Choroid plexus epithelial cell (primary cell): ENCODE measurements at regions not wholly inside any gene's neighbourhood (a gene's known extent, or its start where the extent isn't known, plus 50 kb on each side); places are given as distances from the start of the nearest gene placed in this dataset.
A peak's percentile ranks its signal among the peaks of the same experiment; 100 is the strongest.

Source experiments
- DNase-seq: peaks from one replicate; pipeline ENCODE4 v3.0.0-alpha.2; 2010; ENCODE audit warnings: low read depth
- H3K4me3 ChIP-seq: 2 replicates; pipeline ENCODE4 v1.5.1; 2011; ENCODE audit warnings: low read depth, mild to moderate bottlenecking, control low read depth, low read length, moderate library complexity
- TF ChIP-seq, protein P1 (sequence below): conservative IDR thresholded peaks from 2 replicates; pipeline ENCODE4 v1.5.1; 2011; ENCODE audit warnings: low read depth, mild to moderate bottlenecking, control low read depth, inconsistent platforms, low read length, moderate library complexity

DNA sequence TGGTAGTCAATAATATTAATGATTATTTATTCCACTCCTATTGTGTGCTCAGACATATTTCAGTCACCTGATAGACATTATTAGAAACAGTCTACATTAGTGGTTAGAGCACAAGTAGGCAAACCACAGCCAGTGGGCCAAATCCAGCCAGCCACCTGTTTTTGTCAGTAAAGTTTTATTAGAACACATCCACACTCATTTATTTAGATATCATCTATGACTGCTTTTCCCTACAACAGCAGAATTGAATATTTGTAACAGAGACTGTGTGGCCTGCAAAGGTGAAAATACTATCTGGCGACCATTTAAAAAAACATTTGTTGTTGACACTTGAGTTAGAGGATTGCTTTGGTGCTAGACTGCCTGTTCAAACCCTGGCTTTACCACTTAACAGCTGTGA, 220.0 kb upstream of the ZFP64 start:
- no peak overlapping the region for H3K4me3 ChIP-seq
- TF ChIP-seq, protein P1, sequence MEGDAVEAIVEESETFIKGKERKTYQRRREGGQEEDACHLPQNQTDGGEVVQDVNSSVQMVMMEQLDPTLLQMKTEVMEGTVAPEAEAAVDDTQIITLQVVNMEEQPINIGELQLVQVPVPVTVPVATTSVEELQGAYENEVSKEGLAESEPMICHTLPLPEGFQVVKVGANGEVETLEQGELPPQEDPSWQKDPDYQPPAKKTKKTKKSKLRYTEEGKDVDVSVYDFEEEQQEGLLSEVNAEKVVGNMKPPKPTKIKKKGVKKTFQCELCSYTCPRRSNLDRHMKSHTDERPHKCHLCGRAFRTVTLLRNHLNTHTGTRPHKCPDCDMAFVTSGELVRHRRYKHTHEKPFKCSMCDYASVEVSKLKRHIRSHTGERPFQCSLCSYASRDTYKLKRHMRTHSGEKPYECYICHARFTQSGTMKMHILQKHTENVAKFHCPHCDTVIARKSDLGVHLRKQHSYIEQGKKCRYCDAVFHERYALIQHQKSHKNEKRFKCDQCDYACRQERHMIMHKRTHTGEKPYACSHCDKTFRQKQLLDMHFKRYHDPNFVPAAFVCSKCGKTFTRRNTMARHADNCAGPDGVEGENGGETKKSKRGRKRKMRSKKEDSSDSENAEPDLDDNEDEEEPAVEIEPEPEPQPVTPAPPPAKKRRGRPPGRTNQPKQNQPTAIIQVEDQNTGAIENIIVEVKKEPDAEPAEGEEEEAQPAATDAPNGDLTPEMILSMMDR, result no peak
- DNase-seq, result no peak

DNA sequence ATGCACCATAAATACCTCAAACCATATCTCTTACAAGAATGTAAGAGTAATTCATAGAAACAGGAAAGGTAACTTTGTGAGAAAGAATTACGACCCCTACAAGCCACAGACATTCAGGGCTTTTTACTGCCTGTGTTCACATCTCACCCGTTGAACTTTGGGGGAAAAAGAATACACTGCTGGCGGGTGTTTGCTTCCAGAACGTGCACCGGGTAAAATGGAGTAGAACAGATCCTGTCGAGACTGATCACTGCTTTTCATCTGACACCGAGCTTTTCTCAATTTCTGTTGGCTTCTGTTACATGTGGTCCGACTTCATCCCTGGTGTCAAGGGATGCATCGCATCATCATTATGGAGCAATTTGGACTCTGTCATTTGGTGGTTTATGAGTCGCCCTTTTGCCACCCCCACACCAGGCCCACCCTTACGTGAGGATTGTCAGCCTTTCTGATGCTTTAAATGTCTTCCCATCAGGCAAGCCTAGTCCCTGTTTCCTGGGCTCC, 219.2 kb upstream of the ZFP64 start:
- no peak overlapping the region for H3K4me3 ChIP-seq
- DNase-seq, result no peak
- TF ChIP-seq, protein P1, result no peak

DNA sequence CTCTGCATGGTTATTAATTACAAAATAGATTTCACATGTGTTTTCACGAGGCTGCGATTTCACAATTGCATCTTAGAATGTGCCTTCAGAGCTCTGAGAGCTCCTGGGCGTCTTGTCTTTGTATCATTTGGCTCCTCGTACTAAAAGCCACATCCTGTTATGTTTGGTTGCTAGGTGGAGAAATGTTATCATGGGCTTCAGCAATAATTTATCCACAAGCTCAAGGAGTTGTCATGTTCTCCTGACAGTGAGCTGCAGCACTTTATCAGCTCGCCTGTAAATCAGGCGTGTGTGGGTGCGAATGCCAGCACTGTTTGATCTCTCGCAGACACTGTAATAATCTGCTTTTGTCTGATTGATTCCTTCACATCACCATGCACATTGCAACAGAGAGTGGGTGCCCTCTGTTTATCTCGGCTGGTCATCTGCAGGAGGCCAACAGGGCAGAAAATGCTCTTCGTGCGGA, 218.6 kb upstream of the ZFP64 start:
- TF ChIP-seq, protein P1, result no peak
- DNase-seq, result peak; percentile 79
- H3K4me3 ChIP-seq, result no peak overlapping the region

DNA sequence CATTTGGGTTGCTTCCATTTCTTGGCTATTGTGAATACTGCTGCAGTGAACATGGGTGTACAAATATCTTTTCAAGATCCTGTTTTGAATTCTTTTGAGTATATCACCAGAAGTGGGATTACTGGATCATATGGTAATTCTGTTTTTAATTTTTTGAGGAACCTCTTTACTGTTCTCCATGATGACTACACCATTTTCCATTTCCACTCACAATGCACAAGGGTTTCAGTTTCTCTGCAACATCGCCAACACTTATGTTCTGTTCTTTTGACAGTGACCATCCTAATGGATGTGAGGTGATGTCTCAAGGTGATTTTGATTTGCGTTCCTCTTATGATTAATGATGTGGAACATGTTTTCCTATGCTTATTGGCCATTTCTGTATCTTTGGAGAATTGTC, 214.4 kb upstream of the ZFP64 start:
- no peak overlapping the region for H3K4me3 ChIP-seq
- TF ChIP-seq, protein P1, result no peak
- DNase-seq, result no peak

DNA sequence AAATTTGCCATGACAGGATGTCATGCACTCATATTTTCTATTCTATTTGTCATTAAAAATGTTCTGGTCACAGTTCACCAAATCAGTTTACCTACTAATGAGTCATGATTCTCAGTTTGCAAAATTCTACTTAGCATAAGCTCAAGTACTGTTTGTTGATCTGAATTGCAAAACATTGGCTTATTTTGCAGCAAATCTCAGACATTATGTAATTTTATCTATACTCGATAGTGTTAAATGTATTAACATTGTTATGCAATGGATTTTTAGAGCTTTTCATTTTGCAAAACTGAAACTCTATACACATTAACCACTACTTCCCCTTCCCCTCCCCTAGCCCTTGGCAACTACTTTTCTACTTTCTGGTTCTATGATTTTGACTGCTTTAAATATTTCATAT, 213.8 kb upstream of the ZFP64 start:
- DNase-seq, result no peak
- TF ChIP-seq, protein P1, result no peak
- H3K4me3 ChIP-seq, result no peak overlapping the region

DNA sequence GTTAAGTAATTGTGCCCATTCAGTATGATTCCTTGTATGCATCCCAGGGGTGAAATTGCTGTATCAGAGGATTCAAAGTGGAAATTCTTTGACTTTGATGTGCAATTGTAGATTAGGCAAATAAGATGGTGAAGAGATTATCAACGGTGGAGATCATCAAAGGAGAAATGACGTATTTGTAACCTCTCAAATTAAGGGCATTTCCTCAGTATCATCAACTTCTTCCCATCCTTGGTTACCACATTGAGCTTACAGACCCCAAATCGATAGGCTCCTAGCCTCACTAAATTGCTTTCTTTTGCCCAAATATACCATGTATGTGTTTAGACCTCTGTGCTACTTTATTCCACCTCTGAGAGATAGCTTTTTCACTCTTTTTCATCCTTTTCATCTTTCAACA, 213.1 kb upstream of the ZFP64 start:
- no peak for DNase-seq
- TF ChIP-seq, protein P1, result no peak
- H3K4me3 ChIP-seq, result no peak overlapping the region

DNA sequence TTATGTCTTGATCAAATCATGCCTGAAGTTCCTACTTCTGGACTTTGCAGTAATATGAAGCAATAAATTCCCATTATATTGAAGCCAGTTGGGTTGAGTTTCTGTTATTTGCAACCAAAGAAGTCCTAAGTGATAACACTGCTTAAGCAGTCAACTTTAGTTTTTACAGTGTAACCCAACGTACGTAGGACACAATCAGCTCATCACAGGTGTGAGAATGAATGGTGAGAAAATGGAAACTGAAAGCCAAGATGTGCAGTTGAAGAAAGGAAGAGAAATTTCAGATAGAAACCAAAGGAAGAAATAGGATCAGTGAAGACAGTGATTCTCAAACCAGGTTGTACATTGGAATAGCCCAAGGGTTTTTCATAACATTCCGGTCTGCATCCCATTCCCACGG, 211.4 kb upstream of the ZFP64 start:
- no peak for DNase-seq
- H3K4me3 ChIP-seq, result no peak overlapping the region
- TF ChIP-seq, protein P1, result no peak
